Body of pancreas (tissue), 4 donors: ENCODE measurements at regions not wholly inside any gene's neighbourhood (a gene's known extent, or its start where the extent isn't known, plus 50 kb on each side); places are given as distances from the start of the nearest gene placed in this dataset.

ENCODE experiments used
- CTCF ChIP-seq, 7 experiments: fragments of 450-650 bp in 4 of 7; fragments of 200-600 bp in 3 of 7; sonication (generic) in 3 of 7; IDR thresholded peaks; one replicate each; pipeline ENCODE4 v1.5.1; 2016 to 2019; ENCODE audit warnings: antibody characterized with exemption in 7 of 7
- POLR2A ChIP-seq, 3 donors: fragments of 450-650 bp; IDR thresholded peaks; one replicate each; pipeline ENCODE4 v1.6.1; 2016; ENCODE audit warnings: antibody characterized with exemption in 3 of 3, mild to moderate bottlenecking in 2 of 3

GRCh38 chr10:83538047-83538446 is 601.3 kb upstream of the GHITM start:
- no peak for TF ChIP-seq CTCF (IDR thresholded peaks at IDR 0.05)
- no peak for TF ChIP-seq POLR2A (IDR thresholded peaks at IDR 0.05)
